ENCODE measurements at regions not wholly inside any gene's neighbourhood (a gene's known extent, or its start where the extent isn't known, plus 50 kb on each side); places are given as distances from the start of the nearest gene placed in this dataset.

- peak; percentile 49 for DNase-seq
Measured at GRCh38 chrX:42946544-42947194, 168.7 kb upstream of the PPP1R2C start.

DNA sequence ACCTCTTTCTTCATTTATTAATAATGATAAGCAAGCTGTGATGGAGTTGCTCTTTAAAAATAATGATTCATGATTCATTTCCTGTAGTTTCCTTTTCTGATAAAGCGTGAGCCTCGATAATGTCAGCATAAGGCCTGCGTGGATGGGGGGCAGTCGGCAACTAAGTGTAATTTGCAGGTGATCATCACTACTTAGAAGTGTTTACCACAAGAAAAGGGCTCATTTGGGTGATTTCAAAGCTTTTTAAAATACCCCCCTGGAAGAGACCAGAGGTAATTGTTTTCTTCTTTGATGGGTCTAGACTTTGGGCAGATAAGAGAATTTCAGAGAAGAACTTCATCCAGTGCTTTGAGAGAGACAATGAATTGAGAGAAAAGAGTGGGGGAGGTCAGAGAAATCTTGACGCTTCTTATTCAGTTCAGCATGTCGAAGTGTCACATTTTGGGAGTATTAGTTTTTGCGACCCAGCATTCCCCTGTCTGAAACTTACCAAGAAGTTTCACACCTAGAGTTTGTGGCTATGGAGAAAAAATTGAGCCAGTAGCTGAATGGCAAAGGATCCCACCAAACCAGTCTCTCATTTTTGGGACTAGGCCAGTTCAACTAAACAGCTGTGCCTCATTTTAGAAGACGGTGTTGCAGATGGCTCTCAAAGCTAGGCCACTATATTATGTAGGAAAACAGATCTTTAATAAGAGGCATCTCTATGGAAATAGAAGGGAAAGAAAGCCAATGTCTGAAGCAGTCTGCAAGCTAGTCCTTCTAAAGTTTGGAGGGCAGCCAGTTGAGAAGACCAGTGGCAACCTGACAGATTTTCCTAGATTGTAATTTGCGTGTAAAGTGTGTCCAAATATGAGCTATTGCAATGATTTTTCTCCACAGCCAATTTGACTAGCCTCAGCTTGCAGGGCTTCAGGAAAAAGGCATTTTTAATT, 171.0 kb upstream of the PPP1R2C start:
- peak; percentile 61 for DNase-seq

DNA sequence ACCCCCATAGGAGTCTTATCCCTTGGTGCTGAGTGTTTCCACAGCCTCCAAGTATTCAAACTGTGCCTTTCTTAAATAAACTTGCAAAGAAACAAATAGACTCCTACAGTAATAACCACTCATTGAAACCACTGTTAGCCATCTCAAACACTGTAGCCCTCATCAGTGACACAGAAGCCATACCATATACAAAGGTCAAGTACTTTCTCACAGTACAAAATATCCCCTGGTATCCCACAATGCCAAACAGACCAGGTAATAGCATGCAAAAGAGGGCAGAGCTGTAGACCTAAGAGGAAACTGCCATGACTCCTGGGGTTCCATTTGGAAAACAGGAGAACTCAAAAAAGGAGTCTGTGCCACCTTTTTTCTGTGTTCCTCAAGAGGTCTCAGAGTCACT, 173.8 kb upstream of the PPP1R2C start:
- no peak for DNase-seq

DNA sequence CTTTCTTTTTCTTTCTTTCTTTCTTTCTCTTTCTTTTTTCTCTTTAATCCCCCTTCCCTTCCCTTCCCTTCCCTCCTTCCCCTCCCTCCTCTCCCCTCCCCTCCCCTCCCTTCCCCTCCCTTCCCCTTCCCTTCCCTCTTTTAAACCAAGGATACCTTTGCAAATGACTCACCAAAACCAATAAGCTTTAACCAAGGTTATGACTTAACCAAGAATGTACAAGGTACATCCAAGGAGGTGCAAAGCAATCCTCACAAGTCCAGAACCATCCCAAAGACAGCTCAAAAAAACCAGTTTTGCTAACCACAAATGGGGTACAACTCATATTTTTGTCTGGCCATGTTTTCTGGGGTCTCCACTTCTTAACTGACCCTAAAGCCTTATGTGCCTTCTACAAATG, 174.7 kb upstream of the PPP1R2C start:
- DNase-seq = no peak

GRCh38 chrX:42954880-42955279, 176.9 kb upstream of the PPP1R2C start:
- DNase-seq = no peak

GRCh38 chrX:42955349-42955748, 177.4 kb upstream of the PPP1R2C start:
- no peak for DNase-seq

DNA sequence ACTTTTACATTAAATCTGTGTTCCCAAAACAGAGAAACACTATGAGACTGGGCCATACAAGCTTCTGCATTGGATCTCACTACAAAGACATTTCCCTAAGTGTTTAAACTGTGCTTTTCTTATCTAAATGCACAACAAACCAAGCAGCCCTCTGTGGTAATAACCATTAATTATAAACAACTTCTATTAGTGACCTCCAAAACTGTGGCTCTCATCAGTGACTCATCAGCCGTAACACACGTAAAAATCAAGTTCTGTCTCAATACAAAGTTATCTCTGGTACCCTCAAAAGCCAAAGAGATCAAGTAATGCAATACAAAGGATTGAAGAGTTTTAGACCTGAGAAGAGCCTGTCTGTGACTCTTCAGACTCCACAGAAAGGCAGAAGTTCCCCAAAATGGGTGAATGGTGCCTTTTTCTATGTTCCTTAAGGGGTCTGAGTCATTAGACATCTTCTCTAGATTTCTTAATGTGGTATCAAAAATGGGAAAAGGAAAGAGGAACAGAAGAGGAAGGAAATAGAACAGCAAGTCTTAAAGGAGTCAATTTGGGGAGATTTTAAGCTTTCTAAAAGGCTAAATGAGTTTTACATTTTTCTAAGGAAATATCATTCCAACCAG, 189.8 kb upstream of the PPP1R2C start:
- no peak for DNase-seq

DNA sequence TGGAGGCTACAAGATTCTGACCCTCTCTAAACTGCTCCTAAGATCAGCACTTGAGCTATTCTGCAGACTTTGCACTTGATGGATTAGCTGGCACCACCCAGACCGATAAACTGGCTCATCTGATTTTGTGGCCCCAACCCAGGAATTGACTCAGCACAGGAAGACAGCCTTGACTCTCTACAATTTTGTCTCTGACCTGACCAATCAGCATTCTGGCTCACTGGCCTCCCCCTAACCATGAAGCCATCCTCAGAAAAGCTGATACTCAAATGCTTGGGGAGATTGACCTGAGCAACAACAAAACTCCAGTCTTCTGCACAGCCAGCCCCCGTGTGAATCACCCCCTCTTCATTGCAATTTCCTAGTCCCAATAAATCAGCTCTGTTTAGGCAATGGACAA, 195.4 kb upstream of the PPP1R2C start:
- DNase-seq = no peak

- no peak for DNase-seq
Measured at GRCh38 chrX:42975906-42976305, 197.9 kb upstream of the PPP1R2C start.

- no peak for DNase-seq
Measured at GRCh38 chrX:42976746-42977366, 198.9 kb upstream of the PPP1R2C start.

GRCh38 chrX:42978655-42979379, 200.9 kb upstream of the PPP1R2C start:
- DNase-seq = no peak

DNA sequence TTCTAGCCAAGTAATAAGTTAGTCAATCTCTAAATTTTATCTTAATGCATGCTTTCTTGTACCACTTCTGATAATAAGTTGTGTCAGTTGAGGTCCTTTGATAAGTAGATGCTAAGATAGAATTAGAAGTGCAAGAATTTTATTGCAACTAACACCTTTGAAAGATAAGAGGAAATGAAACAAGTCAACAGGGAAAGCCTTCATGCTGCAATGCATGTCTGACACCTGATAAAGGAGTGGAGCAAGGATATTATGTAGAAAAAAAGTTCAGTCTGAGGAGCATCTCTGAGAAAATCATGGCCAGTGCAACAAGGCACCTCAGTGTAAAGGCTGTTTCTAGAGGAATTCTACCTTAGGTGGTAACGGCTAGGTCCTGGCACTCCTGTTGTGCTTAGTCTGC, 210.7 kb upstream of the PPP1R2C start:
- DNase-seq = no peak

DNA sequence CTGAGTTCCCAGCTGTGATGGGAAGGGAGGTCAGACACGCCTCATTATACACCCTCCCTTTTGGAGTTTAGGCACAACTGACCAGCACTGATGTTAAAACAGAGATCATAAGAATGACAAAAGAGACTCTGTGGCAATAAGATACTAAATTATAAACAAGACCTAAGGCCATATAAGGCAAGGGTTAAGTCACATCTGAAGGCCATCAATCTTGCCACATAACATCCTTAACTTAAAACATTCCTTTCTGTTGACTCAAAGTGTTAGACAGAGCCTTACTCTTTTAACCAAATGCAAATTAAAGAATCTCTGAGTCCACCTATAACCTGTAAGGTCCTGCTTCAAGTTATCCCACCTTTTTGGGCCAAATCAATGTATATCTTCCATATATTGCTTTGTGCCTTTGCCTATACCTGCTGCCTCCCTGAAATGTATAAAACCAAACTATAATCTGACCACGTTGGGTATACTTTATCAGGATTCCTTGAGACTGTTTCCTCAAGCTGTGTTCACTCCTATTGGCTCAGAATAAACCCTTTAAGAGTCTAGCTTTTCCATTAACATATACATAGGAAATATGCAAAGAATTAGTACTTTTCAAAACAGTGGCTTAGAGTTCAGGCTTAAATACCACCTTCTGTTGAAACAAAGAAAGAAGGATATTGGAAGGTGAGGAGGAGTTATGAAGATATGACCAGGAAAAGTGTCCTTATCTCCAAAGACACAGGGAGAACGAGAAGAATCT, 214.4 kb upstream of the PPP1R2C start:
- DNase-seq = no peak

- no peak for DNase-seq
Measured at GRCh38 chrX:42996861-42997260, 218.9 kb upstream of the PPP1R2C start.

DNA sequence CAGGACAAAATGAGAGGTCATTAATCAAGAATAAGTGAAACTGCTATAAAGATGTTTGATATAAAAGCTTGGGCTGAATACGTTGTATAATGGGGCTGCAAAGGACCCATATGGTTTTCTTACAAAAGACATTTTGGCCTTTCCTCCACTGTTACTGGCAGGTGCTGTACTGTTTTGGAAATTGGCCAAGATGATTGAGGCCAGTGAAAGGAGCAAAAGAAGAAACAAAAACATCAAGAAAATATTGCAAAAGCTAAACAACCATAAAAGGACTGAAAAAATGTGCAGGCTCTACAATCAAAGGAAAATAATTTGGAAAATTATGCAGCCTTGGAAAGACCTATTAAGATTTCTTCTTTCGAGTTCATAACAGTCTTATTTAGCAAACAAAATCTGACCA, 222.2 kb upstream of the PPP1R2C start:
- no peak for DNase-seq

DNA sequence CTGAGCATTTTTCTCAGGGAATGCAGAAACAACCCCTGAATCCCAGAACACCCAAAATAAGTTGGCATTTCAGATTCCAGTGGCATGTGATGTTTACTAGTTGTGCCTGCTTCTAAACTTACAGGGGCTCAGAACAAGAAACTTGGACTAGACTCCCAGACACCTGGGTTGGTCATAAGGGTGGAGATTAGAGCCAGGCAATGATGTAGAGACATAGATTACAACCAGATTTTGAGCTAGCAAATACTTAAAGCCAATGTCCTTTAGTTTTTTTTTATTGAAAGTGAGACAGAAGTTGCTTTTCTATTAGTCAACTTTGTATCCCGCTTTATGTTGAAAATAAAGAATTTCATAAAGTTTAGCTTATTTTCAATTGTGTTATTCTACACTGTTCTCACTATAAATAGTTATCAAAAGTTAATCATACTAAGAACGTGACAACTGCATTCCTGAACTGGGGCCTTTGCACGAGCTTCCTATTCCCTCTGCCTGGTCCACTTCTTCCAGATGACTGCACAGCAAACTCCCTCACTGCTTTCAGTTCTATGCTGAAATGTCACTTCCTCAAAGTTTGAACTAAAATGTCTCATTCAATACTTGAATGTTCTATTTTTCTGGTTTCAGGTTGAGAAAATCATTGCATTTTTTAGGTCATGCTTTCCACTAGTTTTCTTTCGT, 224.7 kb upstream of the PPP1R2C start:
- DNase-seq = no peak

- no peak for DNase-seq
Measured at GRCh38 chrX:43003204-43003565, 225.2 kb upstream of the PPP1R2C start.

- DNase-seq = no peak
Measured at GRCh38 chrX:43003939-43004338, 226.0 kb upstream of the PPP1R2C start.

- DNase-seq = no peak
Measured at GRCh38 chrX:43005561-43005960, 227.6 kb upstream of the PPP1R2C start.

GRCh38 chrX:43008356-43008755, 230.4 kb upstream of the PPP1R2C start:
- no peak for DNase-seq

- DNase-seq = no peak
Measured at GRCh38 chrX:43016021-43016420, 238.1 kb upstream of the PPP1R2C start.

DNA sequence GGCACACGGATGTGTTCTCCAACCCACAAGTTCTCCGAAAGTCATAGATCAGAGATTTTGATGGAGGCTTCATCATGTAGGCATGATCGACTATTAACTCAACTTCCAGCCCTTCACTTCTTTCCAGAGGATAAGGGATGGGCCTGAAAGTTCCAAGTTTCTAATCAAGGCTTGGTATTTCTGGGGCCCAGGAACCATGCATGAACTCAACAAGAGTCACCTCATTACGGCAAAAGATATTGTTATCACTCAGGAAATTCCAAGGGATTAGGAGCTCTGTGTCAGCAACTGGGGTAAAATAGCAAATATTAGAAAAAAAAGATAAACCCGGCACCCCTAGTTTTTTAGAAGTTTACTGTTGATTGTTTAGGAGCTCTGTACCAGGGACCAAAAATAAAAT, 240.1 kb upstream of the PPP1R2C start:
- DNase-seq = no peak
